ENCODE measurements at regions not wholly inside any gene's neighbourhood (a gene's known extent, or its start where the extent isn't known, plus 50 kb on each side); places are given as distances from the start of the nearest gene placed in this dataset.

GRCh38 chr13:99722931-99723330 lies 221.7 kb downstream of the TM9SF2 start:
- no peaks in the 10 kb centered on the region for H3K9me3 ChIP-seq (ENCODE audit: low read depth, low read length)
- no peaks in the 10 kb centered on the region for H3K27me3 ChIP-seq (ENCODE audit: insufficient read depth, low read length)
- H3K4me3 ChIP-seq (ENCODE audit: low read length), result no peak overlapping the region
- no peaks in the 10 kb centered on the region for H3K4me1 ChIP-seq (ENCODE audit: insufficient read depth, low read length)

GRCh38 chr13:99722338-99722818 lies 221.1 kb downstream of the TM9SF2 start:
- H3K4me3 ChIP-seq (ENCODE audit: low read length), result no peak overlapping the region
- H3K9me3 ChIP-seq (ENCODE audit: low read depth, low read length), result no peaks in the 10 kb centered on the region
- no peaks in the 10 kb centered on the region for H3K4me1 ChIP-seq (ENCODE audit: insufficient read depth, low read length)

GRCh38 chr13:99721606-99722337 lies 220.5 kb downstream of the TM9SF2 start:
- H3K9me3 ChIP-seq (ENCODE audit: low read depth, low read length), result no peaks in the 10 kb centered on the region
- no peak overlapping the region for H3K4me3 ChIP-seq (ENCODE audit: low read length)

More at GRCh38 chr13:99722338-99722818, 221.1 kb downstream of the TM9SF2 start:
- no peaks in the 10 kb centered on the region for H3K27me3 ChIP-seq (ENCODE audit: insufficient read depth, low read length)

GRCh38 chr13:99717959-99718674 lies 216.8 kb downstream of the TM9SF2 start:
- Histone ChIP-seq H3K27me3 (ENCODE audit: insufficient read depth, low read length) (no peaks in the 10 kb centered on the region), H3K4me3 (ENCODE audit: low read length) (no peak overlapping the region), H3K9me3 (ENCODE audit: low read depth, low read length) (no peaks in the 10 kb centered on the region), H3K4me1 (ENCODE audit: insufficient read depth, low read length) (no peaks in the 10 kb centered on the region)

More at GRCh38 chr13:99721606-99722337, 220.5 kb downstream of the TM9SF2 start:
- Histone ChIP-seq H3K4me1 (ENCODE audit: insufficient read depth, low read length) (no peaks in the 10 kb centered on the region), H3K27me3 (ENCODE audit: insufficient read depth, low read length) (no peaks in the 10 kb centered on the region)

- Histone ChIP-seq H3K27me3 (ENCODE audit: insufficient read depth, low read length) (no peaks in the 10 kb centered on the region), H3K4me1 (ENCODE audit: insufficient read depth, low read length) (no peaks in the 10 kb centered on the region), H3K9me3 (ENCODE audit: low read depth, low read length) (no peaks in the 10 kb centered on the region), H3K4me3 (ENCODE audit: low read length) (no peak overlapping the region)
These were observed 207.9 kb downstream of the TM9SF2 start for GRCh38 chr13:99709134-99709533.

GRCh38 chr13:99704390-99704789 lies 203.1 kb downstream of the TM9SF2 start:
- H3K4me3 ChIP-seq (ENCODE audit: low read length), result no peak overlapping the region
- H3K4me1 ChIP-seq (ENCODE audit: insufficient read depth, low read length), result no peaks in the 10 kb centered on the region
- H3K27me3 ChIP-seq (ENCODE audit: insufficient read depth, low read length), result no peaks in the 10 kb centered on the region
- no peaks in the 10 kb centered on the region for H3K9me3 ChIP-seq (ENCODE audit: low read depth, low read length)

- Histone ChIP-seq H3K4me3 (ENCODE audit: low read length) (no peak overlapping the region), H3K27me3 (ENCODE audit: insufficient read depth, low read length) (no peaks in the 10 kb centered on the region), H3K9me3 (ENCODE audit: low read depth, low read length) (no peaks in the 10 kb centered on the region), H3K4me1 (ENCODE audit: insufficient read depth, low read length) (no peaks in the 10 kb centered on the region)
These were observed 202.6 kb downstream of the TM9SF2 start for GRCh38 chr13:99703908-99704307.

- H3K4me3 ChIP-seq (ENCODE audit: low read length), result no peak overlapping the region
- no peaks in the 10 kb centered on the region for H3K27me3 ChIP-seq (ENCODE audit: insufficient read depth, low read length)
- H3K9me3 ChIP-seq (ENCODE audit: low read depth, low read length), result no peaks in the 10 kb centered on the region
- no peaks in the 10 kb centered on the region for H3K4me1 ChIP-seq (ENCODE audit: insufficient read depth, low read length)
These were observed 201.5 kb downstream of the TM9SF2 start for GRCh38 chr13:99702687-99703319.

- Histone ChIP-seq H3K4me3 (ENCODE audit: low read length) (no peak overlapping the region), H3K27me3 (ENCODE audit: insufficient read depth, low read length) (no peaks in the 10 kb centered on the region), H3K4me1 (ENCODE audit: insufficient read depth, low read length) (no peaks in the 10 kb centered on the region), H3K9me3 (ENCODE audit: low read depth, low read length) (no peaks in the 10 kb centered on the region)
These were observed 199.2 kb downstream of the TM9SF2 start for GRCh38 chr13:99700468-99700867.

- Histone ChIP-seq H3K4me3 (ENCODE audit: low read length) (no peak overlapping the region), H3K4me1 (ENCODE audit: insufficient read depth, low read length) (no peaks in the 10 kb centered on the region), H3K9me3 (ENCODE audit: low read depth, low read length) (no peaks in the 10 kb centered on the region), H3K27me3 (ENCODE audit: insufficient read depth, low read length) (no peaks in the 10 kb centered on the region)
These were observed 197.5 kb downstream of the TM9SF2 start for GRCh38 chr13:99698816-99699099.

- Histone ChIP-seq H3K4me3 (ENCODE audit: low read length) (no peak overlapping the region), H3K27me3 (ENCODE audit: insufficient read depth, low read length) (no peaks in the 10 kb centered on the region), H3K9me3 (ENCODE audit: low read depth, low read length) (no peaks in the 10 kb centered on the region), H3K4me1 (ENCODE audit: insufficient read depth, low read length) (no peaks in the 10 kb centered on the region)
These were observed 196.9 kb downstream of the TM9SF2 start for GRCh38 chr13:99698010-99698815.

GRCh38 chr13:99695857-99696256 lies 194.6 kb downstream of the TM9SF2 start:
- no peaks in the 10 kb centered on the region for H3K27me3 ChIP-seq (ENCODE audit: insufficient read depth, low read length)

GRCh38 chr13:99693852-99694611 lies 192.8 kb downstream of the TM9SF2 start:
- Histone ChIP-seq H3K27me3 (ENCODE audit: insufficient read depth, low read length) (no peaks in the 10 kb centered on the region), H3K4me3 (ENCODE audit: low read length) (no peak overlapping the region), H3K9me3 (ENCODE audit: low read depth, low read length) (no peaks in the 10 kb centered on the region), H3K4me1 (ENCODE audit: insufficient read depth, low read length) (no peaks in the 10 kb centered on the region)

More at GRCh38 chr13:99695857-99696256, 194.6 kb downstream of the TM9SF2 start:
- Histone ChIP-seq H3K4me1 (ENCODE audit: insufficient read depth, low read length) (no peaks in the 10 kb centered on the region), H3K4me3 (ENCODE audit: low read length) (no peak overlapping the region), H3K9me3 (ENCODE audit: low read depth, low read length) (no peaks in the 10 kb centered on the region)

- Histone ChIP-seq H3K27me3 (ENCODE audit: insufficient read depth, low read length) (no peaks in the 10 kb centered on the region), H3K9me3 (ENCODE audit: low read depth, low read length) (no peaks in the 10 kb centered on the region), H3K4me1 (ENCODE audit: insufficient read depth, low read length) (no peaks in the 10 kb centered on the region), H3K4me3 (ENCODE audit: low read length) (no peak overlapping the region)
These were observed 192.1 kb downstream of the TM9SF2 start for GRCh38 chr13:99693351-99693750.
